ENCODE measurements at regions not wholly inside any gene's neighbourhood (a gene's known extent, or its start where the extent isn't known, plus 50 kb on each side); places are given as distances from the start of the nearest gene placed in this dataset.
A peak's percentile ranks its signal among the peaks of the same experiment; 100 is the strongest.
"Not testable (repeated sequence)": the region's sequence is repeated elsewhere in the genome, so short reads cannot be mapped to it uniquely, and the experiment has no call there.

GRCh38 chr4:100340512-100341485 lies 150.5 kb upstream of the DDIT4L start:
- H3K4me3 ChIP-seq (ENCODE audit: low read depth, poor library complexity, severe bottlenecking), result no peak overlapping the region
- intact Hi-C loops (cut with DNase I; ENCODE audit: low total_unique reads), result no loop called here
- WGBS, 2 donors, result 48 to 53% methylated on average over 4 of the region's 4 CpGs
- peak in 1 of 2 donors; percentile 16 for DNase-seq (ENCODE audit: low spot score in 2 of 2)
- TF ChIP-seq CTCF (IDR thresholded peaks at IDR 0.05) (no peak), POLR2A (IDR thresholded peaks at IDR 0.05) (no peak)

GRCh38 chr4:100339870-100340269 lies 149.6 kb upstream of the DDIT4L start:
- no peak for DNase-seq (ENCODE audit: low spot score in 2 of 2)
- no peak overlapping the region for H3K4me3 ChIP-seq (ENCODE audit: low read depth, poor library complexity, severe bottlenecking)
- intact Hi-C loops (cut with DNase I; ENCODE audit: low total_unique reads), result no loop called here
- TF ChIP-seq CTCF (IDR thresholded peaks at IDR 0.05) (no peak), POLR2A (IDR thresholded peaks at IDR 0.05) (no peak)
- WGBS, 2 donors, result 86 to 90% methylated on average over 4 of the region's 4 CpGs

GRCh38 chr4:100333491-100333890 lies 143.2 kb upstream of the DDIT4L start:
- DNase-seq (ENCODE audit: low spot score in 2 of 2); intact Hi-C loops (cut with DNase I; ENCODE audit: low total_unique reads); H3K4me3 ChIP-seq (ENCODE audit: low read depth, poor library complexity, severe bottlenecking): not testable (repeated sequence)
- 89 to 91% methylated on average over 2 of the region's 2 CpGs for WGBS, 2 donors

GRCh38 chr4:100317032-100317864 lies 127.0 kb upstream of the DDIT4L start:
- 13 to 24% methylated on average over 7 of the region's 7 CpGs for WGBS, 2 donors
- intact Hi-C loops (cut with DNase I; ENCODE audit: low total_unique reads), result no loop called here

GRCh38 chr4:100314057-100314456 lies 123.8 kb upstream of the DDIT4L start:
- no peak for TF ChIP-seq POLR2A (IDR thresholded peaks at IDR 0.05)
- no peak for TF ChIP-seq CTCF (IDR thresholded peaks at IDR 0.05)
- no peak for DNase-seq (ENCODE audit: low spot score in 2 of 2)
- H3K4me3 ChIP-seq (ENCODE audit: low read depth, poor library complexity, severe bottlenecking), result no peak overlapping the region
- WGBS, 2 donors, result 58 to 75% methylated on average over 2 of the region's 2 CpGs
- intact Hi-C loops (cut with DNase I; ENCODE audit: low total_unique reads), result no loop called here

More at GRCh38 chr4:100317032-100317864, 127.0 kb upstream of the DDIT4L start:
- H3K4me3 ChIP-seq (ENCODE audit: low read depth, poor library complexity, severe bottlenecking), result no peak overlapping the region
- TF ChIP-seq POLR2A (IDR thresholded peaks at IDR 0.05), result no peak
- no peak for TF ChIP-seq CTCF (IDR thresholded peaks at IDR 0.05)
- DNase-seq (ENCODE audit: low spot score in 2 of 2), result no peak

Data from lower leg skin (tissue), 4 donors.